Neutrophil (primary cell): ENCODE measurements at regions not wholly inside any gene's neighbourhood (a gene's known extent, or its start where the extent isn't known, plus 50 kb on each side); places are given as distances from the start of the nearest gene placed in this dataset.

Source experiments
- H3K27ac ChIP-seq: fragments of 200-600 bp; sonication (generic); 2 replicates; pipeline ENCODE4 v1.5.1; 2016; ENCODE audit warnings: mild to moderate bottlenecking, moderate library complexity
- H3K27me3 ChIP-seq: fragments of 200-600 bp; sonication (generic); 2 replicates; pipeline ENCODE4 v1.6.0; 2016; ENCODE audit warnings: mild to moderate bottlenecking
- H3K36me3 ChIP-seq: fragments of 200-600 bp; sonication (generic); 2 replicates; pipeline ENCODE4 v1.5.1; 2017
- H3K4me1 ChIP-seq, 2 experiments: fragments of 200-600 bp in 1 of 2; sonication (generic) in 1 of 2; 1 replicate in 1 of 2; 2 replicates in 1 of 2; pipeline versions ENCODE4 v1.5.1 to v1.6.1; 2013 to 2016; ENCODE audit warnings: low read depth in 1 of 2, low read length in 1 of 2, mild to moderate bottlenecking in 1 of 2, moderate library complexity in 1 of 2; ENCODE audit not compliant: control insufficient read depth in 1 of 2, insufficient read depth in 1 of 2
- H3K4me3 ChIP-seq, 2 experiments: fragments of 200-600 bp in 1 of 2; sonication (generic) in 1 of 2; 1 replicate in 1 of 2; 2 replicates in 1 of 2; pipeline ENCODE4 v1.5.1; 2013 to 2016; ENCODE audit warnings: low read depth in 1 of 2, low read length in 1 of 2, mild to moderate bottlenecking in 1 of 2, moderate library complexity in 1 of 2
- H3K9me3 ChIP-seq: fragments of 200-600 bp; sonication (generic); 2 replicates; pipeline ENCODE4 v1.5.1; 2016
- CTCF ChIP-seq: fragments of 200-600 bp; sonication (generic); IDR thresholded peaks from 2 replicates; pipeline ENCODE4 v1.5.1; 2016; ENCODE audit warnings: antibody characterized with exemption

- Histone ChIP-seq H3K4me1 (no peaks in the 10 kb centered on the region), H3K27me3 (peaks cover 10% of the 10 kb centered on the region), H3K36me3 (no peaks in the 10 kb centered on the region), H3K9me3 (no peaks in the 10 kb centered on the region), H3K4me3 (no peak overlapping the region), H3K27ac (no peak overlapping the region)
- TF ChIP-seq CTCF, result no peak
Observed at GRCh38 chr7:435630-436366, 83.8 kb downstream of the PDGFA start.

- no peaks in the 10 kb centered on the region for H3K36me3 ChIP-seq
- H3K9me3 ChIP-seq, result no peaks in the 10 kb centered on the region
- H3K27ac ChIP-seq, result no peak overlapping the region
- no peaks in the 10 kb centered on the region for H3K4me1 ChIP-seq
- H3K4me3 ChIP-seq, result no peak overlapping the region
- no peak for TF ChIP-seq CTCF
- H3K27me3 ChIP-seq, result peaks cover 10% of the 10 kb centered on the region
Observed at GRCh38 chr7:436367-437128, 83.1 kb downstream of the PDGFA start.

- H3K4me3 ChIP-seq, result no peak overlapping the region
- H3K36me3 ChIP-seq, result no peaks in the 10 kb centered on the region
- no peaks in the 10 kb centered on the region for H3K9me3 ChIP-seq
- H3K27me3 ChIP-seq, result peaks cover 10% of the 10 kb centered on the region
- no peak overlapping the region for H3K27ac ChIP-seq
- H3K4me1 ChIP-seq, result no peaks in the 10 kb centered on the region
- no peak for TF ChIP-seq CTCF
Observed at GRCh38 chr7:437329-438251, 82.1 kb downstream of the PDGFA start.

GRCh38 chr7:438361-438760, 81.3 kb downstream of the PDGFA start:
- H3K9me3 ChIP-seq, result no peaks in the 10 kb centered on the region
- H3K4me3 ChIP-seq, result no peak overlapping the region
- peaks cover 10% of the 10 kb centered on the region for H3K27me3 ChIP-seq
- no peak overlapping the region for H3K27ac ChIP-seq
- H3K4me1 ChIP-seq, result no peaks in the 10 kb centered on the region
- TF ChIP-seq CTCF, result no peak
- no peaks in the 10 kb centered on the region for H3K36me3 ChIP-seq

GRCh38 chr7:438916-439315, 80.7 kb downstream of the PDGFA start:
- Histone ChIP-seq H3K4me3 (no peak overlapping the region), H3K27me3 (peaks cover 10% of the 10 kb centered on the region), H3K36me3 (no peaks in the 10 kb centered on the region), H3K4me1 (no peaks in the 10 kb centered on the region), H3K27ac (no peak overlapping the region), H3K9me3 (no peaks in the 10 kb centered on the region)
- TF ChIP-seq CTCF, result no peak
